Gastrocnemius medialis (tissue), 4 donors: ENCODE measurements at regions not wholly inside any gene's neighbourhood (a gene's known extent, or its start where the extent isn't known, plus 50 kb on each side); places are given as distances from the start of the nearest gene placed in this dataset.

Experiments used
- ATAC-seq, 2 donors: fragments of 150-250 bp; one replicate each; pipeline ENCODE4 v1.9.1; 2016
- DNase-seq, 2 donors: peaks; one replicate each; pipeline ENCODE4 v3.0.0-alpha.2; 2019
- H3K27ac ChIP-seq, 4 donors: fragments of 200-600 bp; sonication (generic); 1 replicate in 1 of 4; 2 replicates in 3 of 4; pipeline ENCODE4 v1.5.1; 2016 to 2018; ENCODE audit warnings: mild to moderate bottlenecking in 2 of 4, moderate library complexity in 1 of 4
- H3K27me3 ChIP-seq, 3 donors: fragments of 200-600 bp; sonication (generic) in 2 of 3; 1 replicate in 1 of 3; 2 replicates in 2 of 3; pipeline versions ENCODE4 v1.5.1 to v1.6.0; 2016 to 2019; ENCODE audit warnings: mild to moderate bottlenecking in 1 of 3, moderate library complexity in 1 of 3
- H3K36me3 ChIP-seq, 2 donors: fragments of 200-600 bp; sonication (generic) in 1 of 2; one replicate each; pipeline ENCODE4 v1.5.1; 2017 to 2018
- H3K4me1 ChIP-seq, 2 donors: fragments of 200-600 bp; sonication (generic) in 1 of 2; one replicate each; pipeline ENCODE4 v1.5.1; 2016 to 2017; ENCODE audit warnings: mild to moderate bottlenecking in 2 of 2
- H3K4me3 ChIP-seq, 4 donors: fragments of 200-600 bp; sonication (generic) in 3 of 4; 1 replicate in 1 of 4; 2 replicates in 3 of 4; pipeline ENCODE4 v1.5.1; 2016 to 2019; ENCODE audit warnings: mild to moderate bottlenecking in 2 of 4
- H3K9me3 ChIP-seq, 3 donors: fragments of 200-600 bp; sonication (generic) in 2 of 3; 1 replicate in 1 of 3; 2 replicates in 2 of 3; pipeline ENCODE4 v1.5.1; 2016 to 2019
- CTCF ChIP-seq, 5 experiments: fragments of 450-650 bp in 3 of 5; fragments of 200-600 bp in 2 of 5; sonication (generic) in 2 of 5; IDR thresholded peaks in 4 of 5; conservative IDR thresholded peaks in 1 of 5; 1 replicate in 4 of 5; 2 replicates in 1 of 5; pipeline ENCODE4 v1.5.1; 2016 to 2019; ENCODE audit warnings: antibody characterized with exemption in 5 of 5, mild to moderate bottlenecking in 3 of 5, moderate library complexity in 3 of 5
- POLR2A ChIP-seq, 2 donors: fragments of 450-650 bp; IDR thresholded peaks; one replicate each; pipeline ENCODE4 v1.6.1; 2017; ENCODE audit warnings: antibody characterized with exemption in 2 of 2, mild to moderate bottlenecking in 2 of 2, moderate library complexity in 2 of 2
- in situ Hi-C, 4 donors: fragments of 200-750 bp; cut with MboI; loops; one replicate each; pipeline versions ENCODE4 v1.15.0 to v1.8.0; 2017; ENCODE audit warnings: low sequenced_read_pairs in 4 of 4
- intact Hi-C: fragments of 100-400 bp; cut with DNase I; formaldehyde crosslinking; loops from one replicate; pipeline ENCODE4 v1.15.1; 2023; ENCODE audit warnings: low total_unique reads

- no peak overlapping the region for H3K4me3 ChIP-seq
- no peaks in the 10 kb centered on the region for H3K9me3 ChIP-seq
- DNase-seq: no peak
- TF ChIP-seq POLR2A (IDR thresholded peaks at IDR 0.05) (no peak), CTCF (IDR thresholded peaks at IDR 0.05 in 4 of 5, conservative IDR thresholded peaks at IDR 0.05 in 1 of 5) (no peak)
- in situ Hi-C loops (no loop called here), intact Hi-C loops (no loop called here)
- no peak for ATAC-seq
- no peaks in the 10 kb centered on the region for H3K36me3 ChIP-seq
- peaks cover 0 to 7% (median 0%) of the 10 kb centered on the region in 3 donors for H3K27me3 ChIP-seq
- H3K27ac ChIP-seq: no peak overlapping the region
- H3K4me1 ChIP-seq: no peaks in the 10 kb centered on the region
Observed at GRCh38 chr4:41852229-41852628, 83.0 kb upstream of the TMEM33 start.

DNA sequence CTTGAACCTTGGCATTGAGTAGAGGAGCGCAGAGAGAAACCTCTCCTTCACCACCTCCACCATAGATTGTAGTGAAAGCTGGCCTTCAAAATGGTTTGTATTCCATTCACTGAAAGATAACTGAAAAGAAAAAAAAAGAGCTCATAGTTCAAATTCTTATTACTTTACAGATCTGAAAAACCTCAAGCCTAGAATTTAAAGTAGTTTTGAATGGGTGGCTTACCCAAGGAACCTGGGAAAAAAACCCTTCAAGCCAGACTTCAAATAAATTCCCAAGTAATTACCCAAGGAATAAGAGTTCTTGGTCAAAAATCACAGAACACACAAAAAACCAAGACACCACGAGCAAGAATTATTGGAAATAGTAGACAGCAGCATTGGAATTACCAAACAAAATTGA is 83.6 kb upstream of the TMEM33 start:
- peaks cover 0 to 7% (median 0%) of the 10 kb centered on the region in 3 donors for H3K27me3 ChIP-seq

DNA sequence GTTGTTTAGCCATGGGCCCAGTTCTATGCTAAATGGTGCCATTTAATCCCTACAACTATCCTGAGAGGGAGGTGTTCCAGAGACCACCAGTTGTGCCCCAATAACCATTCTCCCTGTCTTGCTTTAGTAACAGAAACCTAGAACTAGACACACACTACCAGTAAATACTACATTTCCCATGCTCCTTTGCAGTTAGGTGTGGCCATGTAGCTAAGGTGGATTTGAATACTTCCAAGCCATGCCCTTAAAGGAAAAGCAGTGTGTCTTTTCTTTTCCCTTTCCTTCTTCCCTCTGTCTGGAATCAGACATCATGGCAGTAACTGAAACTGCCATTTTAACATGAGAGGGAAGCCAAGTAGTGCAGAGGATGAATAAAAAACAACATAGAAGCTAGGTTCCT is 90.9 kb upstream of the TMEM33 start:
- Histone ChIP-seq H3K27me3 (peaks cover 0 to 2% (median 0%) of the 10 kb centered on the region in 3 donors), H3K4me1 (no peaks in the 10 kb centered on the region), H3K27ac (no peak overlapping the region), H3K36me3 (no peaks in the 10 kb centered on the region), H3K9me3 (no peaks in the 10 kb centered on the region), H3K4me3 (no peak overlapping the region)
- no peak for TF ChIP-seq CTCF (IDR thresholded peaks at IDR 0.05 in 4 of 5, conservative IDR thresholded peaks at IDR 0.05 in 1 of 5)
- no peak for TF ChIP-seq POLR2A (IDR thresholded peaks at IDR 0.05)
- no peak for ATAC-seq
- in situ Hi-C loops (no loop called here), intact Hi-C loops (no loop called here)
- no peak for DNase-seq

More for the DNA sequence above, 83.6 kb upstream of the TMEM33 start:
- TF ChIP-seq CTCF (IDR thresholded peaks at IDR 0.05 in 4 of 5, conservative IDR thresholded peaks at IDR 0.05 in 1 of 5) (no peak), POLR2A (IDR thresholded peaks at IDR 0.05) (no peak)
- in situ Hi-C loops (no loop called here), intact Hi-C loops (no loop called here)
- no peak overlapping the region for H3K27ac ChIP-seq
- H3K4me1 ChIP-seq: no peaks in the 10 kb centered on the region
- no peak for ATAC-seq
- no peak overlapping the region for H3K4me3 ChIP-seq
- no peak for DNase-seq
- H3K9me3 ChIP-seq: no peaks in the 10 kb centered on the region
- no peaks in the 10 kb centered on the region for H3K36me3 ChIP-seq

GRCh38 chr4:41839916-41840854 is 91.7 kb upstream of the PHOX2B start:
- Histone ChIP-seq H3K27ac (no peak overlapping the region), H3K4me3 (no peak overlapping the region), H3K4me1 (no peaks in the 10 kb centered on the region), H3K36me3 (no peaks in the 10 kb centered on the region), H3K27me3 (no peaks in the 10 kb centered on the region), H3K9me3 (no peaks in the 10 kb centered on the region)
- intact Hi-C loops: no loop called here
- ATAC-seq (no peak), DNase-seq (no peak)
- in situ Hi-C loops: no loop called here
- TF ChIP-seq CTCF (IDR thresholded peaks at IDR 0.05 in 4 of 5, conservative IDR thresholded peaks at IDR 0.05 in 1 of 5): no peak
- TF ChIP-seq POLR2A (IDR thresholded peaks at IDR 0.05): no peak
